Fibroblast of skin of abdomen (primary cell): ENCODE measurements at regions not wholly inside any gene's neighbourhood (a gene's known extent, or its start where the extent isn't known, plus 50 kb on each side); places are given as distances from the start of the nearest gene placed in this dataset.

ENCODE experiments used
- DNase-seq: peaks from one replicate; pipeline ENCODE4 v3.0.0-alpha.2; 2013

GRCh38 chr17:71883258-71883657 is 237.6 kb upstream of the SOX9 start:
- DNase-seq: no peak

- DNase-seq: no peak
Measured at GRCh38 chr17:71883845-71884244, 237.0 kb upstream of the SOX9 start.

GRCh38 chr17:71885662-71886061 is 235.2 kb upstream of the SOX9 start:
- no peak for DNase-seq

GRCh38 chr17:71899317-71899716 is 221.5 kb upstream of the SOX9 start:
- no peak for DNase-seq

- no peak for DNase-seq
Measured at GRCh38 chr17:71900621-71901229, 220.1 kb upstream of the SOX9 start.

DNA sequence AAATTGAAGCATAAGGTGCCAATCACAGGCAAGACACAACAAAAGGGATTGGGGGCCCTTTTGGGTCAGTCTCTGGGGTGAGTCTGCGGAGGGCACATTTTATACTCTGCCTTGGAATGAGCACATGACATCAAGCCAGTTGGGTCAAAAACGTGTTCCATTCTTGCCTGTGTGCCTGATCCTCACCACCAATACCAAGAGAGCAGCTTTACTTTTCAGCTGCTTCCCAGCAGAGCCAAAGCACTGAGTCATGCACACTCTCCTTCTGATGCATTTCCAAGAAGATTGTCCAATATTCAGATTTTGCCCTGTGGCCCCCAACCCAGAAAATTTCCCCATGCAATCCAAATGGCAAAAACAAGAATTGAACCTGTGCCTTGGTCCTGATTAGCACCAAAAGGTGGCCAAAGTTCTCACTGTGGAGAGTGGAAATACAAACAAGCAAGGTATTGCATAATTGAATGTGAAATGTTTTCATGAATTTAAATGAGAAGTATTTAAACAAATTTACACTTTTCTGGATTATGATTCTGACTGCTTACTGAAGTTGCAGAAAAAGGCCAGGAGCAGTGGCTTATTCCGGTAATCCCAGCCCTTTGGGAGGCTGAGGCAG is 217.8 kb upstream of the SOX9 start:
- DNase-seq: no peak

GRCh38 chr17:71905376-71906031 is 215.3 kb upstream of the SOX9 start:
- DNase-seq: no peak

DNA sequence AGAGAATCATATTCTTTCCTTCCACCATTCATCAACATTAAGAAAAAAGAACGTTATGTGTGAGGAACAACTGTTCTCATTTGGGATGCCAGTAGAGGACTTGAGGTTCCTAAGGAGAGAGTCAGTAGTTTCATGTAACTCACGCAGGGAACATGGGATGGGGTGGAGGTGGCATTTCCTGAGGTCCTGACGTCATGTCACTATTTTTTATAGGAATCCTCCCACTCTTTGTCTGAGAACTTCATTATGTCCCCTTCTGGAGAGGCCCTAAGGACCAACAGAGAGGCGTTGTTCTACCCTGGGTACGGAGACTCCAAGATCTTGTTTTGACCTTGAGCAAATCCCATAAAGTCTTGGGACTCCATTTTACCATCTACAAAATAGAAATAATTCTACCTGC is 211.7 kb upstream of the SOX9 start:
- DNase-seq: no peak

DNA sequence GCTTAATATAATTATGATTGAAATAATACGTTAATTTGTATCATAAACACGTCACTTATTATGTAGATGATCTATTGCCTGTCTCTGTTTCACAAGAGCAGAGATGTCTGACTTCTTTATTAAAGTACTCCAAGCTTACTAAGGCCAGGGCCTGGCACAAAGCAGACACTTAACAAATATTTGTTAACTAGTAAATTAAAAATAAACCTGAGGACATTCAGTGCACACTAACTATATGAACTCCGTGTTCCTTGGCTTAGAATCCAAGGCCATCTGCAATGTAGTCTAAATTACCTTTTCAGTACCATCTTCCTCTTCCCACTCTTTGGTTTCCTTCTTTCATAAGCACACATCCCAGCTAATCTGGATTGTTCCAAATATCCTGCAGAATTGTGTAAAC is 210.8 kb upstream of the SOX9 start:
- DNase-seq: no peak

DNA sequence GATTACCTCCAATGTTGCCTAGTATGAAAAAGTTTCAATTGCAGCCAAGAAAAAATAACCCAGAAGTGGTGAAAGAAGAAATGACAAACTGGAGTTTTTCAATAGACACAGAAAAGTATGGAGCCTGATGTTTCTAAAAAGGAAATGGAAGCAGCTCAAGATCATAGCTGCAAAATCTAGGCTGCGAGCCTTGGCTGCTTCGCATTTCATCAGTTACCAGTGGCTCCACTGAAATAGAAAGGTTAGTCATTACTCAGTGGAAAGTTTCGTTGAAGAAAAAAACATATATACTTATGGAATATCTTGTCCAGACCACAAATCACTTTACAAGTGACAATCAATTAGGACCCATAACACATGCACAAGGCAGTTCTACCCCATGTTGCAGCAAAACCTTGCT is 206.8 kb upstream of the SOX9 start:
- no peak for DNase-seq

- DNase-seq: no peak
Measured at GRCh38 chr17:71914812-71915211, 206.0 kb upstream of the SOX9 start.

DNA sequence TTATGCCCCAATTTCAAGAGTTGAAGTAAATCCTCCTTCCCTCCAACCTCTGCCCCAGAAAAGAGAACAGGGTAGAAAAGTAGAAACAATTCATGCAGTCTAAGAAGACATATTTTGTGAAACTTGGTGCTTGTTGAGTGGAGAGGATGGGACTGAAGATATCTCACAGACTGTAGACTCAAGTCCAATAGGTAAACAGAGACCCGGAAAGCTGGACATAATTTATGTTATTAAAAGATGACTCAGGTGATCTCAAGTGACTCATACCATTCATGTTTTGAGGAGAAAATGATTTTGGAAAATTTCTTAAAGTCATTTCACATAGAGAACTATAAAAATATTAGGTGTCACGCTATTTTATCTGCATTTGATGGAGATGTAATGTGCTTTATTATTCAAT is 203.1 kb upstream of the SOX9 start:
- no peak for DNase-seq

DNA sequence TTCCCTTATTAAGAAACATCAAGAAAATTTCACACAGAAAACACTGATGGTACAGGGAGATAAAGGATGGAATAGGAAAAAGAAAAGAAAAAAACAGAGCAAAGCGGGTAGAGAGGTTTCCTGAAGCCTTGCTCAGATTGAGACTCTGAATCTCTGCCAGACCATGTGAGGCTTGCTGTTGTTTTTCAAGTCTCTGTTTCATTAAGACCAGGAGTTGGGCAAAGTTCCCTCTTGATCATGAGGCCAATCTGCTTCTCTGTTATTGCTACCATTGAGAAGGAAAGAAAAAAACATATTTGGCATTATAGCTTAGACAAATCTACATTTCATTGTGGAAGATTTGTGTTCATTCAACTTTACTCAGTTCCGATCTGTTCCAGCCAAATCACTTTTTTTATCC is 201.6 kb upstream of the SOX9 start:
- DNase-seq: no peak

GRCh38 chr17:71919896-71920295 is 200.9 kb upstream of the SOX9 start:
- no peak for DNase-seq

DNA sequence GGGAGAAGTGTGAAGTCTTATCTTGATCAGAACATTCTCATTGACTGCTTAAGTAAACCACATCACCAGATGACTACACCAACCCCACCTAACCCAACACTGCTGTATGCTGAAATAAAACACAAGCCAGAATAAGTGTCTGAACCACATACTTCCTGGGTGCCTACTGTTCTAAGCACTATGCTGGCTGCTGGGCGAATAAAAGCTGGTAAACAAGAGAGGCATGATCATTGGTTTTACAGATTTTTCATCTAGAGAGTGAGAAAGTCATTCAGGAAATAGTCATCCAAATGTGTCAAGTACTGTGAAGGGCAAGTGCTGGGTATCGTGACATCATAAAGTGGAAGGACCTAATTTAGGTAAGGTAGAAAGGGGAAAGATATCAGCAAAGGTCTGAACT is 199.0 kb upstream of the SOX9 start:
- no peak for DNase-seq

- DNase-seq: peak; percentile 88
Measured at GRCh38 chr17:71922439-71922838, 198.4 kb upstream of the SOX9 start.

- no peak for DNase-seq
Measured at GRCh38 chr17:71926746-71927398, 193.9 kb upstream of the SOX9 start.

DNA sequence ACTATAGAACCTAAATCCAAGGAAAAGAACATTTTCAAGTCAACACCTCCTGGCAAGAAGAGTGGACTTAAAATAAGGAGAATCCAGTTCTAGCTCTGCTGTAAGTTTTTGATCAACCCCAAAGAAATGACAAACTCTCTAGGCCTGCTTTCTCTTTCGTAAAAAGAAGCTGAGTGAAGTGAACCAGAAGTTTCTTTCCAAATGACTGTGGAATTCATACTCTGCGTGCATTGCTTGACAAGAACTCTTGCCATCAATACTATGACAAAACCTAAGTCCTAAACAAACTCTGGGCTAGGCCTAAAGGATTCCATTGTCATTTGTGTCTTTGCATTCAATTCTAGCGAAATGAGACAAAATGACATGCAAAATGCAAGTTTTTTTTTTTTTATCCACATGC is 187.5 kb upstream of the SOX9 start:
- DNase-seq: no peak

GRCh38 chr17:71934520-71934919 is 186.3 kb upstream of the SOX9 start:
- no peak for DNase-seq

- DNase-seq: no peak
Measured at GRCh38 chr17:71935341-71935740, 185.5 kb upstream of the SOX9 start.

DNA sequence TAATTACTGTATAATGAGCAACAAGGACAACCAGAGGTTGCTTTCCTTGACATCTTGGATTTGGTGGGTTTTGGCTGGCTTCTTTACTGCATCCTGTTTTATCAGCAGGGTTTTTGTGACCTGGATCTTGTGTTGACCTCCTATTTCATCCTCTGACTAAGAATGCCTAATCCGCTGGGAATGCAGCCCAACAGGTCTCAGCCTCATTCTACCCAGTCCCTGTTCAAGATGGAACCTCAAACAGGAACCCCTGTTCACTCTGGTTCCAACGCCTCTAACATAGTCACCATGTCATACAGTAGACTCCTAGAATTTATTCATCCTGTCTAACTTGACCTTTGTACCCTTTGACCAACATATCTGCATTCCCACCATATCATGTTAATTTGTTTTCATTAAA is 183.8 kb upstream of the SOX9 start:
- DNase-seq: no peak

DNA sequence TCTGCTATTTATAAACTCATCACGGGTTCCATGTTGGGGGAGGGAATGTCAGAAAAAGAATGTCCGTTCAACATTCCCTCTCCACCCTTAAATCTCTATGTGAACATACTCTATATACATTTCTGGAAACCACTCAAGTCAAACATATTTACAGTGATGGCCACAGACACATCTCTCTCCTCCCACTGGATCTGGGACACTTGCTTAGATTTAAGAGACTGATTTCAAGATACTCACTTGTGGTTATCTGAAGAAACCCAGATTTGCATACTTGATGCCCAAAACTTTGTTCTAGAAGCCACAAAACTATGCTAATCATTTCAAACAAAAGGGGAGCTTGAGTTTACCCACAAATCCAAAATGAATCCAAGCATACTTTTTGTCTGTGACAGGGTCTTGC is 182.9 kb upstream of the SOX9 start:
- DNase-seq: peak; percentile 83

GRCh38 chr17:71938340-71939010 is 182.3 kb upstream of the SOX9 start:
- DNase-seq: no peak
